Liver (tissue), 7 donors: ENCODE measurements at regions not wholly inside any gene's neighbourhood (a gene's known extent, or its start where the extent isn't known, plus 50 kb on each side); places are given as distances from the start of the nearest gene placed in this dataset.
"Not testable (repeated sequence)": the region's sequence is repeated elsewhere in the genome, so short reads cannot be mapped to it uniquely, and the experiment has no call there.

Experiments
- DNase-seq: peaks from one replicate; pipeline ENCODE4 v3.0.0-alpha.2; 2017; ENCODE audit warnings: low spot score
- H3K27ac ChIP-seq, 2 donors: one replicate each; pipeline ENCODE4 v1.7.0; 2013; ENCODE audit warnings: inconsistent platforms in 2 of 2, low read length in 2 of 2, control low read depth in 1 of 2, low read depth in 1 of 2, mild to moderate bottlenecking in 1 of 2
- H3K27me3 ChIP-seq, 4 donors: one replicate each; pipeline versions ENCODE4 v1.6.1 to v1.7.0; 2013; ENCODE audit warnings: low read length in 3 of 4, inconsistent platforms in 1 of 4, mild to moderate bottlenecking in 1 of 4, moderate library complexity in 1 of 4; ENCODE audit not compliant: control insufficient read depth in 4 of 4, insufficient read depth in 4 of 4
- H3K36me3 ChIP-seq, 4 donors: one replicate each; pipeline versions ENCODE4 v1.6.1 to v1.7.0; 2013; ENCODE audit warnings: low read length in 3 of 4, mild to moderate bottlenecking in 3 of 4, low read depth in 1 of 4, moderate library complexity in 1 of 4; ENCODE audit not compliant: control insufficient read depth in 4 of 4, insufficient read depth in 3 of 4
- H3K4me1 ChIP-seq, 4 donors: one replicate each; pipeline versions ENCODE4 v1.6.1 to v1.7.0; 2013; ENCODE audit warnings: low read length in 3 of 4, mild to moderate bottlenecking in 3 of 4, moderate library complexity in 1 of 4; ENCODE audit not compliant: control insufficient read depth in 4 of 4, insufficient read depth in 4 of 4
- H3K4me3 ChIP-seq, 3 donors: one replicate each; pipeline versions ENCODE4 v1.6.1 to v1.7.0; 2013; ENCODE audit warnings: low read length in 3 of 3, control low read depth in 1 of 3, low read depth in 1 of 3, mild to moderate bottlenecking in 1 of 3
- H3K9ac ChIP-seq, 2 donors: one replicate each; pipeline ENCODE4 v1.7.0; 2013; ENCODE audit warnings: low read length in 2 of 2, mild to moderate bottlenecking in 2 of 2, moderate library complexity in 2 of 2, control low read depth in 1 of 2, low read depth in 1 of 2
- H3K9me3 ChIP-seq, 4 donors: one replicate each; pipeline versions ENCODE4 v1.6.1 to v1.7.0; 2013; ENCODE audit warnings: low read length in 3 of 4; ENCODE audit not compliant: control insufficient read depth in 4 of 4
- NR2F2 ChIP-seq: IDR thresholded peaks from 2 replicates; pipeline ENCODE4 v1.6.1; 2016; ENCODE audit warnings: antibody characterized with exemption
- WGBS: extraction: QIAGEN DNeasy Blood & Tissue Kit; methylation state at CpG from one replicate; pipeline ENCODE4 v1.1.7; 2013; 5-methylcytosine and 5-hydroxymethylcytosine counted together
- donor health status: healthy.
- donor health status: healthy.
- donor health status: healthy.
- donor health status: healthy.

GRCh38 chr16:70026165-70026854 is 75.2 kb downstream of the CLEC18A start:
- 75% methylated on average over 8 of the region's 8 CpGs for WGBS
- DNase-seq, H3K9ac ChIP-seq: not testable (repeated sequence)

GRCh38 chr16:70032906-70033305 is 81.2 kb upstream of the PDPR start:
- not testable (repeated sequence) for H3K4me3 ChIP-seq, H3K27me3 ChIP-seq, DNase-seq, H3K27ac ChIP-seq, H3K4me1 ChIP-seq, H3K9me3 ChIP-seq, H3K9ac ChIP-seq
- 95% methylated on average over 10 of the region's 10 CpGs for WGBS
- H3K36me3 ChIP-seq, result peaks cover 5 to 16% (median 7%) of the 10 kb centered on the region in 4 donors

More at GRCh38 chr16:70026165-70026854, 75.2 kb downstream of the CLEC18A start:
- H3K27ac ChIP-seq, H3K9me3 ChIP-seq, H3K4me1 ChIP-seq, H3K4me3 ChIP-seq, H3K27me3 ChIP-seq: not testable (repeated sequence)
- TF ChIP-seq NR2F2, result peak; percentile 13
- peaks cover 3 to 13% (median 7%) of the 10 kb centered on the region in 4 donors for H3K36me3 ChIP-seq

- not testable (repeated sequence) for H3K4me3 ChIP-seq, H3K36me3 ChIP-seq, H3K4me1 ChIP-seq, H3K27me3 ChIP-seq, H3K27ac ChIP-seq, DNase-seq, H3K9ac ChIP-seq, H3K9me3 ChIP-seq
- WGBS, result 41% methylated on average over 1 of the region's 3 CpGs
Measured at GRCh38 chr16:70037913-70038312, 76.2 kb upstream of the PDPR start.

- H3K27me3 ChIP-seq, DNase-seq, H3K4me3 ChIP-seq, H3K9ac ChIP-seq, H3K36me3 ChIP-seq, H3K9me3 ChIP-seq, H3K27ac ChIP-seq, H3K4me1 ChIP-seq: not testable (repeated sequence)
- WGBS, result 85% methylated on average over 5 of the region's 5 CpGs
Measured at GRCh38 chr16:70040554-70040953, 73.6 kb upstream of the PDPR start.

GRCh38 chr16:70043538-70044067 is 70.5 kb upstream of the PDPR start:
- H3K27me3 ChIP-seq, H3K27ac ChIP-seq, DNase-seq, H3K9ac ChIP-seq, H3K4me1 ChIP-seq, H3K9me3 ChIP-seq, H3K36me3 ChIP-seq, H3K4me3 ChIP-seq: not testable (repeated sequence)
- WGBS, result 94% methylated on average over 7 of the region's 7 CpGs

GRCh38 chr16:70046560-70046959 is 67.6 kb upstream of the PDPR start:
- H3K9me3 ChIP-seq, H3K36me3 ChIP-seq, H3K4me1 ChIP-seq, H3K27ac ChIP-seq, DNase-seq, H3K9ac ChIP-seq, H3K27me3 ChIP-seq, H3K4me3 ChIP-seq: not testable (repeated sequence)
- WGBS, result 93% methylated on average over 3 of the region's 3 CpGs

GRCh38 chr16:70048083-70048482 is 66.0 kb upstream of the PDPR start:
- not testable (repeated sequence) for DNase-seq, H3K4me1 ChIP-seq, H3K9me3 ChIP-seq, H3K4me3 ChIP-seq, H3K36me3 ChIP-seq, H3K27me3 ChIP-seq, H3K9ac ChIP-seq, H3K27ac ChIP-seq
- 68% methylated on average over 3 of the region's 3 CpGs for WGBS

- H3K36me3 ChIP-seq, H3K4me3 ChIP-seq, H3K9me3 ChIP-seq, DNase-seq, H3K27ac ChIP-seq, H3K27me3 ChIP-seq, H3K9ac ChIP-seq: not testable (repeated sequence)
- 0% methylated on average over 1 of the region's 2 CpGs for WGBS
- H3K4me1 ChIP-seq, result peaks cover 12 to 28% (median 19%) of the 10 kb centered on the region in 4 donors
Measured at GRCh38 chr16:70058056-70058455, 56.1 kb upstream of the PDPR start.
